Keratinocyte (primary cell): ENCODE measurements at regions not wholly inside any gene's neighbourhood (a gene's known extent, or its start where the extent isn't known, plus 50 kb on each side); places are given as distances from the start of the nearest gene placed in this dataset.

ENCODE experiments used
- EZH2 ChIP-seq: IDR thresholded peaks from one replicate; pipeline ENCODE4 v1.6.1; 2012; ENCODE audit warnings: inconsistent platforms, mild to moderate bottlenecking, low read length, moderate library complexity
- TF ChIP-seq, protein P1 (sequence below), 3 experiments: IDR thresholded peaks in 1 of 3; conservative IDR thresholded peaks in 1 of 3; optimal IDR thresholded peaks in 1 of 3; 2 replicates in 2 of 3; 3 replicates in 1 of 3; pipeline versions ENCODE3 to v1.5.1; 2011; ENCODE audit warnings: low read length in 3 of 3, mild to moderate bottlenecking in 3 of 3, moderate library complexity in 2 of 3, control low read depth in 1 of 3, inconsistent platforms in 1 of 3; ENCODE audit not compliant: insufficient read depth in 2 of 3; ENCODE audit errors: extremely low read depth in 1 of 3

DNA sequence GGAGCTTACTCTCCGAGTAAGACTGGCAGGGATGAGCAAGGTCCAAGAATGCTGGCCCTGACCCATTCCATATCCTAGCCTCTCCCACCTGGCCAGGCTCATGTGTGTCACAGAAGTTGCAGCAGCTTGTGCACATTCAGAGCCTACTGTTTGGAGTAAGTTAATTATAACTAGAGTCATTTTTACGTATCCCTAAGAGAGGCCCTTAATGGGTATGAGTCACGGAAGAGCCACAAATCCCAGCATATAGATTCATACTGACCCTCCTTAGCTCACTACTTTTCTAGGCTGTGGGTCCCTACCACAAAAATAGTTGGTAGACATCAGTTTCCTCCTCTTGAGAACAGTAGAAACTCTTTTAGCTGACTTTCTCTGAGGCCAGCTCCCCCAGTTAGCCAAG is 118.3 kb upstream of the FRG1 start:
- TF ChIP-seq, protein P1, sequence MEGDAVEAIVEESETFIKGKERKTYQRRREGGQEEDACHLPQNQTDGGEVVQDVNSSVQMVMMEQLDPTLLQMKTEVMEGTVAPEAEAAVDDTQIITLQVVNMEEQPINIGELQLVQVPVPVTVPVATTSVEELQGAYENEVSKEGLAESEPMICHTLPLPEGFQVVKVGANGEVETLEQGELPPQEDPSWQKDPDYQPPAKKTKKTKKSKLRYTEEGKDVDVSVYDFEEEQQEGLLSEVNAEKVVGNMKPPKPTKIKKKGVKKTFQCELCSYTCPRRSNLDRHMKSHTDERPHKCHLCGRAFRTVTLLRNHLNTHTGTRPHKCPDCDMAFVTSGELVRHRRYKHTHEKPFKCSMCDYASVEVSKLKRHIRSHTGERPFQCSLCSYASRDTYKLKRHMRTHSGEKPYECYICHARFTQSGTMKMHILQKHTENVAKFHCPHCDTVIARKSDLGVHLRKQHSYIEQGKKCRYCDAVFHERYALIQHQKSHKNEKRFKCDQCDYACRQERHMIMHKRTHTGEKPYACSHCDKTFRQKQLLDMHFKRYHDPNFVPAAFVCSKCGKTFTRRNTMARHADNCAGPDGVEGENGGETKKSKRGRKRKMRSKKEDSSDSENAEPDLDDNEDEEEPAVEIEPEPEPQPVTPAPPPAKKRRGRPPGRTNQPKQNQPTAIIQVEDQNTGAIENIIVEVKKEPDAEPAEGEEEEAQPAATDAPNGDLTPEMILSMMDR (optimal IDR thresholded peaks at IDR 0.05 in 1 of 3, IDR thresholded peaks at IDR 0.05 in 1 of 3, conservative IDR thresholded peaks at IDR 0.05 in 1 of 3; ENCODE audit: extremely low read depth in 1 of 3, insufficient read depth in 2 of 3, low read length in 3 of 3), result no peak
- TF ChIP-seq EZH2, result no peak
